ENCODE measurements at regions not wholly inside any gene's neighbourhood (a gene's known extent, or its start where the extent isn't known, plus 50 kb on each side); places are given as distances from the start of the nearest gene placed in this dataset.
"Not testable (repeated sequence)": the region's sequence is repeated elsewhere in the genome, so short reads cannot be mapped to it uniquely, and the experiment has no call there.

DNA sequence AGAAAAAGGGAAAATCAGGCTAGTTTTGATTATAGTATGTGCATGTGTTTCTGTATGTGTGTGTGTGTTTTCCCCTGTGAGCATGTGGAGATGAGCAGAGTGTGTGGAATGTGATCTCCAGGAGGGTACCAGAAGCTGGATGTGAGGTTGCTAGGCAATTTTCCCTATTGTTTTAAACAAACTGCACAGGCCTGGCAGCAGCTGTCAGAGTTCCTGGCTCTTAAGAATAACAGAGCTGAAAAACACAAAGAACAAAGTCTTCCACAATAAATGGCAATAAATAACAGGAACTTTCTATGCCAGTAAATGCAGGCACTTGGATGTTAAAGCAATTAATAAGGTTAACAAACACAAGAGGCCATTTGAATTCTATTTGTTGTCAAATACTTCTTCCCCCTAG lies 344.6 kb upstream of the CTSO start:
- DNase-seq: no peak

DNA sequence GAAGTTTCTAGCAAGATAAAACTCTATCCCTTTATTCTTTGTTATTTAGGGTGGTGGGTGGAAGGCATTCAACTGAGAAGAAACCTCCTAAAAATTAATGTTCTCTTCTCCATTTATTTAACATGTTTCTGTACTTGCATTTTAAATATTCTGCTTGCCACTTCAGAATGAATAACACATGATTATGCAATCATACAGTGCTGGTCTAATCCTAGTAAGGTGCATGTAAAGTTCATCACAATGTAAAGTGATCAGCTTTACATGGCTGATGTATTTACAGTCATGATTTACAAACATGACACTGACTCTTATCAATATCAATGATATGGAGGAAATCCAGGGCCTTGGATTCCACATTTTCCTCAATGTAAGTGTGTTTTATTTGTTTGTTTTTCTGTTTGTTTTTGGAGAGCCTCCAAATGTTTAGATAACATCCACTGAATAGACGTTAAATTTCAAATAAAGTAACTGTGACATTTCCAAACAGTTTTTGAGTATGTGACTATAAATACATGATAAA lies 342.1 kb upstream of the CTSO start:
- DNase-seq: no peak

DNA sequence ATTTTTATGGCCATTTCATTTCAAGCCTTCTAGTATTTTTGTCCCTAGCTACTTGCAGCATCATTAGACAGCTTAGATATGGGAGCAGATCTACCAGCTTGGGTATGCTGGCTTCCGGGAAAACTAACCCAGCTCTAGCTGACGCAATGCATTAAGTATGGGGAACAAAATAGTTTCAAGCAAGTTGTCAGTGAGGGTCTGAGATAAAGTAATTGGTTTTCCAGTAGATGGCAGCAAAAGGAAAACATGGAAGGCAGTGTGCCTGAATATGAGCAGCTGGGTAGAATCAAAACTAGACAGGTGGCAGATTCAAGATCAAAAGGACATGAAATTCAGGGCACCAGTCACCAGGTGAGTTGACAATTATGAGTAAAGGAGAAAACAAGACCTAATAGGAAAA lies 340.9 kb upstream of the CTSO start:
- no peak for DNase-seq

DNA sequence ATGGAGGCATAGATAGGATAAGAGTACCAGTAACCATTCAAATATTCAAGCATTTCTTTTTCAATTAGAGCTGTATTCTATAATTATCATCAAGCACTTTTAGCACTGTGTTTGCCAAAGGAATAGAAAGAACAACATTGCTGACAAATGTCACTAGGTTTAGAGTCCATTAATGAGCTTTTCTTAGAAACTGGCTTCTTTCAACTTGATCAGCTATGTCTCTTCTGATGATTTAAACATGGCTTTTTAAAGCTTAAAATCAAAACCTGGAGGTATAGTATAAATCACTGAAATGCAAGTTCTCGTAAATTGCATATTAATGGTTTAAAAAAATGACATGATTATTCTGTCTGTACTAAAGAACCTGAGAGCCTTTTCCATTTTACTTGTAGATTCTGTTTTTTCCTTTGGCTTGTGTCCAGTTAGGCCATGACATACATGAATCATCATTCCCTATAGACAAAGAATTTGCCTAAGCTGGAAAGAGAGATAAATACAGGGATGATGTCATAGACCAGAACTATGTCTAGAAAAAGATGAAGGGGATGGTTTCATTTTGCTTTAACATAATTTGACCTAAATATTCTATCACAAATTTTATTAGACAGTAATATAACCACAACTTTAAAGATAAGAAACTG lies 340.1 kb upstream of the CTSO start:
- no peak for DNase-seq

DNA sequence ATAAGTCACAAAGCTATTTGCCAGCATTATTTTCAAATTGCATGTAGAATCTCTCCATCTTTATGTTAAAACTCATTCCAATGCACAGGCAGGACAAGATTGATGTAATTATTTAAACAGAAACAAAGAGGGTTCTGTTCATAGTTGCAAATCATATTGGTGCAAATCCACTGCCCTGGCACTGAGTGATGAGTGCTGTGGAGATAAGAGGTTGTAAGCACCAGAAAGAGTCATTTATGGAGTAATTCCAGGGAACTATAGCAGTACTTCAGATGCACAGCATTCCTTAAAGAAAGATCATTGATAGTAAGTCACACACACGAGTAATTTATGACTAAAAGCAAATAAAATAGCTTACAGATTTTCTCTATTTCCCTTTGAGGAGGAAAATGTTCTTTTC lies 337.7 kb upstream of the CTSO start:
- no peak for DNase-seq

DNA sequence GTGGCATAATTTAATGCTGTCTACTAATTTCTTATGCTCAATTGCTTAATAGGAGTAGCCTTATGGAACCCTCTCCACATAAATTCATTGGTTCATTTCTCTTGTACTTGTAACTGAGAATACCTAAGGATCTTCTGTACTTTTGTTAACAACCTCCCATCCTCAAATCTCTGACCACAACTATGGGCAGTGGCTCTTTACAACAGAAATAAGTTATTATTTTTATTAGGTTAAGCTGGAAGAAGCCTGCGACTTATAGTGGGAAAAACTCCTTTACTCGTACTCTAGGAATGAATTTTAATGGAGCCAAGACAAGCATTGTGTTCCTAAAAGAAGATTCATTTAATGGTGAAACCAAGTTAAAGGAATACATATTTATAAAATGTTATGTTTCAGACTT lies 337.1 kb upstream of the CTSO start:
- DNase-seq: no peak

DNA sequence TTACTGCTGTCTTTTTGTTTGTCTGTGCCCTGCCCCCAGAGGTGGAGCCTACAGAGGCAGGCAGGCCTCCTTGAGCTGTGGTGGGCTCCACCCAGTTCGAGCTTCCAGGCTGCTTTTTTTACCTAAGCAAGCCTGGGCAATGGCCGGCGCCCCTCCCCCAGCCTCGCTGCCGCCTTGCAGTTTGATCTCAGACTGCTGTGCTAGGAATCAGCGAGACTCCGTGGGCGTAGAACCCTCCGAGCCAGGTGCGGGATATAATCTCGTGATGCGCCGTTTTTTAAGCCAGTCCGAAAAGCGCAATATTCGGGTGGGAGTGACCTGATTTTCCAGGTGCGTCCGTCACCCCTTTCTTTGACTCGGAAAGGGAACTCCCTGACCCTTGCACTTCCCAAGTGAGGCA lies 336.4 kb upstream of the CTSO start:
- DNase-seq: not testable (repeated sequence)

DNA sequence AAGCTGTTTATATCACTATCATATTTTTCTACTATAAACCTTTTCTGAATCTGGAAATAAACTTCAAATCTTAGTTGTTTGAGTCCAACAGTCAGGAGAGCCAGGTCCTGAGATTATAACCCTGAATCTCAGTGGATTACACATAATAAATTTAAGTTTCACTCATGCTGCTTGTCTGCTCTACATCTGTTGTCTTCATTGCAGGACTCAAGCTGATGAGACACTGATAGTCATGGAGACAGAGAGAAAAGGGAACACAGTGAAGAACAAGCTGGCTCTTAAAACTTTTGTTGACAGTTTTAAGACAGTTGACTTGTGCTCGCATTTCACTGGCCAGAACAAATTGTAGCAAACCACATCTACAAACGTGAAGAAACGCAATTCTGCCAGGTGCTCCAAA lies 327.0 kb upstream of the CTSO start:
- DNase-seq: no peak

DNA sequence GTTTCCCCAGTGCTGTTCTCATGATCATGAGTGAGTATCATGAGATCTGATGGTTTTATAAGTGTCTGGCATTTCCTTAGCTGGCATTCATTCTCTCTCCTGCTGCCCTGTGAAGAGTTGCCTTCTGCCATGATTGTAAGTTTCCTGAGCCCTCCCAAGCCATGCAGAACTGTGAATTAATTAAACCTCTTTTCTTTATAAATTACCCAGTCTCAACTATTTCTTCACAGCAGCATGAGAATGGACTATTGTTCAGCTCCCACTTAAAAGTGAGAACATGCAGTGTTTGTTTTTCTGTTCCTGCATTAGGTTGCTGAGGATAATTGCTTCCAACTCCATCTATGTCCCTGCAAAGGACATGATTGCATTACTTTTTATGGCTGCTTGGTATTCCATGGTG lies 311.7 kb upstream of the CTSO start:
- no peak for DNase-seq

DNA sequence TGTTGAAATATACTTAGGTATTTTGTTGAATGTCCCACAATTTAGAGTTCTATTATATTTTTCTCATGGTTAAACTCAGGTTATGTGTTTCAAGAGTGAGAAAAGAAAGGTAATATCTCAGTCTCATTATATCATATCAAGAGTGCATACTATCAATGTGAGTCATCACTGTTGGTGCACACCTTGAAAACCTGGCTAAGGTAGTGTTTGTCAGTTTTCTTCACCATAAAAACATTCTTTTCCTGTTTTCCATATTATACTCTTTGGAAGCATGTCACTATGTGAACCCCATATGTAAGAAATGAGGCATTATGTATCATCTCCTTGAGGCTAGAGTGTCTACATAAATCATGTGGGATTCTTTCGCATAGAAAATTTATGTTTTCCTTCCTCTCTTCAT lies 307.6 kb upstream of the CTSO start:
- no peak for DNase-seq

DNA sequence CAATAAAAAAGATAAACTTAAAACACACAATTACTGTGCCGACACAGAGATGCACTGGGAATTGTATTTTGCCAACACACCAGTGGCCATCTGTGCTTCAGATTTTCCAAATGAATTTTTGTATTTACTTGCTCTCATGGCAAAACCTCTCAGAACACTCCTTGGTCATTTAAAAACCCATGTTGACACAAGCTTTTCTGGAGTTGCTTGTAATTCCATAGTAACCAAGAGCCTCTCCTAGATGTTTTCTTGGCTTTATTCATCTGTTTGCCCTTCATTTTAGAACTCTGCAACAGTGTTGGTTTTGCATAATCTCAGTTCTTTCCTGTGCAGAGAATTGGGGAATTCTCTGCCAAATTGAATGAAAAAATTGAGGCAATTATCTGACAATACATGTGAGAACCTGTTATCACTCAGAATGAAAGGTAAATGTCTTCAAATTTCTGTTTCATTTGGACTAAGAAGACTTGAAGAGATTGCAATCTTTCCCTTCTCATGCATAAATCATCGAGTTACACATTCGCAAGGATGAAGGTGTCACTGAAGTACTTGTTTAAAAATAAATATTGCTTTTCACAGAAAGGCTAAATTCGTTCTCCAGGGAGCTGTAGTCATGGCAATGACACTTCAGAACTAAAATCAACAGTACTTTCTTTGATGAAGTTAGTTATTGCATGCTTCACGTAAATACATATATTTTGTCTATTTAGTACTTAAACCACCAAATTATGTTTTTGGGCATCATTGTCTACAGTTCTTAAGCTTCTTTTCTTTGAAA lies 301.8 kb upstream of the CTSO start:
- DNase-seq: no peak

GRCh38 chr4:156252358-156252921 lies 298.8 kb upstream of the CTSO start:
- DNase-seq: no peak

DNA sequence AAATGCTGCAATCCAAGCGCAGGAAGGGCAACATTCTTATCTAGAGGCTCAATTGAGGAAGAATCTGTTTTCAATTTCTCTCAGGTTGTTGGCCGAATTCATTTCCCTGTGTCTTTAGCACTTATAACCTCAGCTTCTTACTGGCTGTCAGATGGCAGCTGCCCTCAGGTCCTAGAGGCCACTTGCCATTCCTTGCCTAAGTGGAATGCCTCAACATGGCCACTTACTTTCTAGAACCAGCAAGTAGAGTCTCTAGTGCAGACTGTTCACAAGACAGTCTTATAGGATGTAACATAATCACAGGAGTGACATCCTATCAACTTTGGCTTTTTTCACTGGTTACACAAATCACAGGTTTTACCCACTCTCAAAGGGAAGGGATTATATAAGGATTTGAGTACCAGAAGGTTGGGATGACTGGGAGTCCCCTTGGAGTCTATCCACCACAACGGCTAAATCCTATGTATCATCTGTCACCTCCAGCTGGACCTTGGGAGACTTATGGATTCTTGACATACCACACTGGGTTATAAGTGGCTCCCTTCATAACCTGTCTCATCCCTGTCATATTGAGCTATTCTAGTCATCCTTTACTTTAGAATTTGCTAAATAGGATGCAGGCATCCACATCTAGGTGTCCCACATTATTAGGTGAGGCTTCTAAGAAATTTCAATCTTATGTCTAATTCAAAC lies 297.9 kb upstream of the CTSO start:
- no peak for DNase-seq

GRCh38 chr4:156248917-156249316 lies 295.3 kb upstream of the CTSO start:
- no peak for DNase-seq

DNA sequence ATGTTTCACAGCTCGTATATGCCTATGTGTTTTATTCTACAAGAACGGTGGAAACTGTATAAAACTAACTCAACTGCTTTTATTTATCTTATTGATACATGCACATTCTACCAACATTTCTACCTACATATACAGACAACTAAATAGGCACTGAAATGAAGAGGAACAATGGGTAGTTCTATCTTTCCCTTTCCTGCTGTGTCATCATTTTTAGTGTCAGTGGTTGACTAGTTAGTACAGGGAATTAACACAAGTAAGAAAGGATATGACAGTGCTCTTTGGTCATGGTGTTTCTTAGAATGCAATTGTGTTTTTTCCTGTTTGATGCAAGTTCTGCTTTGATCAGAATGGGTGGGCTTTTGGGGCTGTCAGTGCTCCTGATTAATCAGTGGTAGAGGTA lies 293.8 kb upstream of the CTSO start:
- no peak for DNase-seq

DNA sequence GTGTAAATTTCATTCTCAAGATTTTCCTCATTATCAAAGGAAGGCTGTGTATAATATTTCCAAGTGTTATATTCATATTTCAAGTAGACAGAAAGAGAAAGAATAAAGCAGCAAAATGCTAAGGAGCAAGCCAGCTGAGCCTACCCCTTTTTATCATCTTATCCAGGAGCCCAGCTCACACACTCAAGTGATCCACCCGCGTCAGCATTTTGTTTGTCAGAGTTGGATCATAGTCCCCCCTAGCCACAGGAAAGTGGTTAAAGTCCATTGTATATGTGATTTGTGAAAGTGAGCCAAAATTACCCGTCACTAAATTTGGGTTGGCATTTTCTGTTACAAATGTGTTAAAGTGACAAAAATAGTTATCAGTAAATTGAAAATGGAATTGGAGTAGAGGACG lies 289.3 kb upstream of the CTSO start:
- DNase-seq: no peak

DNA sequence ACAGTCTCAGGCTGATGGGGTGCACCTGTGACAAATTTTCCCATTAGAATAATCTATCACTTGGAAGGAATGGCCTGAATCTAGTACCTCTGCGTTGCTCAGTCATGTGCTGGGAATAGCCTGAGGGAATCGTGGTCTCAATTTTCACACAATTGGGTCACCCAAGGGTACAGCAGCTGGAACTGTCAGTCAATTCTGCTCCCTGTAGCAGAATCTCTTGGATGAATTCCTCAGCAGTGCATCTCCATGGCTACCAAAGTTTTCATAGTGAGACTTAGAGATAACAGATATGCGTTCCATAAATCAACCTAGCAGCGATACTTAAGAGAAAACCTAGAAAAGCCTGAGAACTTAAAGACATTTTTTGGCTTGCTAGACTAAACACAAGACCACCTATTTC lies 288.7 kb upstream of the CTSO start:
- no peak for DNase-seq

DNA sequence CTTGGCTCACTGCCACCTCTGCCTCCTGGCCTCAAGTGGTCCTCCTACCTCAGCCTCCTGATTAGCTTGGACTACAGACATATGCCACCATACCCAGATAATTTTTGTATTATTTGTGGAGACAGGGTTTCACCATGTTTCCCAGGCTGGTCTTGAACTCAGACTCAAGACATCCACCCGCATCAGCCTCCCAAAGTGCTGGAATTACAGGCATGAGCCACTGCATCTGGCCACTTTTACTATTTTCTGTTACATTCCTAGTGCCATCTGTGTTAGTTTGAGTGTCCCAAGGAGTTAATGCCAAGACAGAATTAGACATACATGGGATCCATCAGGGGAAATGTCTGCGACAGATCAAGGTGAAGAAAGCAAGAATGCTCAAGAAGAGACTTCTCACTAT lies 288.2 kb upstream of the CTSO start:
- DNase-seq: no peak

DNA sequence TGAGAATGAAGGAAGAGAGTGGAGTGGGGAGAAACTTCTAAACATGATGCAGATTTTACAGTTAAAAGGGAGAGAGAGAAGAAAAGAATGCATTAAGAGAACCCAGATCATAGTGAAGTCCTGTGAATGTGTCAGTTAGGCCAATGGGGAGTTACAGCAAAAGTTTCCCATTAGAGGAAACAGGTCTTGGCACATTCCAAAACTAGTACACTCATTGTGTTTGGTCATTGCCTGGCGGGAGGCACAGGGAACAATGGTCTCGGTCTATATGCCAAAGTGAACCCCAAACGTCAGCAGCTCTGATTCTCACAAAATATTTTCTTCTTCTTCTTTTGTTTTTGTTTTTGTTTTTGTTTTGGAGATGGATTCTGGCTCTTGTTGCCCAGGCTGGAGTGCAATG lies 284.5 kb upstream of the CTSO start:
- DNase-seq: no peak

DNA sequence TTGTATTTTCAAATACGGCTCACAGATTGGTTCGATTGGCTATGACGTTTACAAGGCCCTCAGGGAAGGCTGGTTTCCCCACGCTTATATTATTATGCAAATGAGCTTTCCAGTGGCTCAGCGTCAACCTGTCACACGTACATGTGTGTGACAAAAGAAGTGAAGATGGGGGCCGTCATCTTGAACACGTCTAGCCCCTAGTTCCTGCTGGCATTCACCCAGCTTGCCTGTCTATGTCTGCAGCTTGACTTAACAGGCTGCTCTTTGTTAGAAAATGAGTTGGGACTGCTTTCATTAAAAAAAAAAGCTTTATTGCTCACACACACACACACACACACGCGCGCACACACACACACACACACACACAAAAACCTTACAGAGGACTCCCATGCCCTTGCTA lies 283.6 kb upstream of the CTSO start:
- no peak for DNase-seq

DNA sequence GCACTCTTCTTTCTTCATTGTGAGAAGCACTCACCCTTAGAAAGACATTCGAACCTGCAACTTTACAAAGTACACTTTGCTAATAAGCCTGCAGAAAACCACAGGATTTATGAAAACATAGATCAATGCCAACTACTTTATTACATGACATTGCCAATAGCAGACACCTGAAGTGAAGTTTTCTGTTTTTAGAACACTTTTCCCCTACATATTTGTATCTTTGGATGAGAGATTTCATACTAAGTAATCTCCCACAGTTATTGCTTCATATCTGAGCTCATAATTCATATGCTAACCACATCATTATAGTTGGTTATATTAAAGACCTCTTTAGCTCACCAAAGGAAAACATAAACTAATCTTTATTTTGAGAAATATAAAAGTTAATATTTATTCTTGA lies 276.5 kb upstream of the CTSO start:
- DNase-seq: no peak

DNA sequence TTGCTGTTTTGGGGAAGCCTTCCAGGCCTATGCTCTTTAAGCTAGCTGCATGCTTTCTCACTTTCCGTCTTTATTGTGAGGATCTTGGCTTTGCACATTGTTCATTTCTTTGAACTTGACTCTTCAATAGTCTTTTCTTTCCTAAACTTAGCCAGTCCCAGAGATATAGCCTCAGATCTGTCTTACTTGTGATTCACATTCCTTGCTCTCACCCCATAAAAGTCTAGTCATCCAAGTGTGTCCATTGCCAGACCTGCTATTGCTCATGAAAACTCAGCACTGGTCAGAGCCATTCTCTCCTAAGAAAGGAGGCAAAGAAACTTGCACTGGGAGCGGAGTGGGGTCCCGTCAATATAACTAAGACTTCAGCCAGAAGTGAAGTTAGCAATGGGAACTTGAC lies 275.0 kb upstream of the CTSO start:
- no peak for DNase-seq

GRCh38 chr4:156227321-156227720 lies 273.7 kb upstream of the CTSO start:
- DNase-seq: no peak

DNA sequence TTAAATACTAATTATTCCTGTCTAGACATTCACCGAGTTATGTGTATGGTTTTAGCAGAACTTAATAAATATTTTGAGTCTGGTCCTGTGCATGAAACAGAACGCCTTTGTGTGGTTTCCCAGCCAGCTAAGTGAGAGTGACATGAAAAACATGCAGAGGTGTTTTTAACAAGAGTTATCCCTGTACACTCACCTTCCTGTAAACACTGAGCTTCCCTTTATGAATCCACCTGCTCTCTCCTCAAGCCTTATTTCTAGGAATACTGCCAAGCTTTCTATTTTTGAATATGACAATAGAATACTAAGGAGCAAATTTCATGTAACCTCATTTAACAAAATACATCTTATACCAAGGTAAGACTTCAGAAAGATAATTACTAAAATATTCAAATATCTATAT lies 270.3 kb upstream of the CTSO start:
- no peak for DNase-seq

Data from activated gamma-delta T cell (primary cell).